ENCODE measurements at regions not wholly inside any gene's neighbourhood (a gene's known extent, or its start where the extent isn't known, plus 50 kb on each side); places are given as distances from the start of the nearest gene placed in this dataset.
"Not testable (repeated sequence)": the region's sequence is repeated elsewhere in the genome, so short reads cannot be mapped to it uniquely, and the experiment has no call there.

DNA sequence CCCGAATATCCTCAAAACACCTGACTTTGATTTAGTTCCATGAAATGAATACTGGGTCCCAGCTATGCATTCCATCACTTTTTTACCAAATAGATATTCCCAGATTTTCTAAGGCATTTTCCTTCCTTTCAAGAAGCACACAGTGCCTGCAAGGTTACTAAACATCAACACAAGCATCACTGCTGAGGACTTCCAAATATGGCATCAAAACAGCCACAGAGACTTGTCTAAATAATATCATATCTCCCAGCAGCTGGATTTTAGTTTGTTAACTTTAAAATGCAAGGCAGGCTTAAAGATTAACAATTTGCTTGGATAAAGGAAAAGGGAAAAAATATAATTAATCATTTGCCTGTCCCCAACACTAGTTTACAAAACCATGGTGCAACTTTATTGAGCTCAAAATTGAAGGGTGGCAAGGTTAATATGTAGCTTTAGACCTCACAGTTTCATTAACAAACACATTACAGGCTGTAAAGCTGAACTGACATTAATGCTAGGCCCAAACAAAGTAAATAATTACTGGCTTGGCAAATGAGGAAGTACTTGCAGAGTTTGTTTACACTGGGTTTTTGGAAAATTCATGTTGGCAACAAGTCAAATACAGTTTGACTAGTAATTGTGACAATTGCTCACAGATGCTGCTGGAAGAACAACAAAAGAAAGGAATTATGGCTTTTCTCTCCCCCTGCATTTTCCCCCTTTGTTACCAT lies 401.7 kb upstream of the CDIN1 start:
- no peak for DNase-seq (ENCODE audit: low read depth)

GRCh38 chr15:36178303-36178633 lies 401.2 kb upstream of the CDIN1 start:
- no peak for DNase-seq (ENCODE audit: low read depth)

GRCh38 chr15:36183201-36183600 lies 396.2 kb upstream of the CDIN1 start:
- no peak for DNase-seq (ENCODE audit: low read depth)

GRCh38 chr15:36185438-36185837 lies 394.0 kb upstream of the CDIN1 start:
- no peak for DNase-seq (ENCODE audit: low read depth)

DNA sequence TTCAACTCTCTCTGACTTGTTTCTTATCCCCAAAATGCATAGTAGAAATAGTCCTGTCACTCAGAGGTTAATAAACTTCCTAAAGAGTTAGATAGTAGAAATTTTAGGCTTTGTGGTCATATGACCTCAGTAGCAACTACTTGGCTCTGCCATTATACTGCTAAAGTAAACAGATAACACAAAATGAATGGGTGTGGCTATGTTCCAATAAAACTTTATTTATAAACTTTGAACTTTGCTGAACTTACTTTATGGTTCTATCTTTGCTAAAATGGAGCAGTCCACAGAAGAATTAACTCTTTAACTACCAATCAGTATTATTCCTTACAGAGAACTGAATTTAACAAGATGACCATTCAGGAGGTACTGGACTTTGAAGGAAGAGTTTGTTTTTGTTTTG lies 393.6 kb upstream of the CDIN1 start:
- DNase-seq (ENCODE audit: low read depth) = no peak

DNA sequence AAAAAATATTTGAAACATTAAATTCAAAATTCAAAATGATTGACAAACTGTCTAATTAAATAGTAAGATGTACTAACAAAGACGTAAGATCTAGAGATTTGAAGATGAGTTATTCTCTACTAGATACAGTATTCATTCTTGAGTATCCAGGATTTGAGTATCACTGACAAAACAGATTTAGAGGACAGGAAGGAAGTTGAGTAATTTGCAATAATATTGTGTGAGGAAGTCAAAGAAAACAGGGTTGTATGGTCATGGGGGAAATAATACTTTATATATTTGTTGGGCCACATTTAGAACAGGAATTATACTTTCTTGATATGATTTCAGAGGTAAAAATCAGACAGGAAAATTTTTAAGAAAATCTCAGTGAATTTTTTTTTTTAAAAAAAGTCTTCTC lies 393.1 kb upstream of the CDIN1 start:
- DNase-seq (ENCODE audit: low read depth) = no peak

GRCh38 chr15:36191459-36191858 lies 388.0 kb upstream of the CDIN1 start:
- no peak for DNase-seq (ENCODE audit: low read depth)

GRCh38 chr15:36195361-36196007 lies 383.9 kb upstream of the CDIN1 start:
- not testable (repeated sequence) for DNase-seq (ENCODE audit: low read depth)

DNA sequence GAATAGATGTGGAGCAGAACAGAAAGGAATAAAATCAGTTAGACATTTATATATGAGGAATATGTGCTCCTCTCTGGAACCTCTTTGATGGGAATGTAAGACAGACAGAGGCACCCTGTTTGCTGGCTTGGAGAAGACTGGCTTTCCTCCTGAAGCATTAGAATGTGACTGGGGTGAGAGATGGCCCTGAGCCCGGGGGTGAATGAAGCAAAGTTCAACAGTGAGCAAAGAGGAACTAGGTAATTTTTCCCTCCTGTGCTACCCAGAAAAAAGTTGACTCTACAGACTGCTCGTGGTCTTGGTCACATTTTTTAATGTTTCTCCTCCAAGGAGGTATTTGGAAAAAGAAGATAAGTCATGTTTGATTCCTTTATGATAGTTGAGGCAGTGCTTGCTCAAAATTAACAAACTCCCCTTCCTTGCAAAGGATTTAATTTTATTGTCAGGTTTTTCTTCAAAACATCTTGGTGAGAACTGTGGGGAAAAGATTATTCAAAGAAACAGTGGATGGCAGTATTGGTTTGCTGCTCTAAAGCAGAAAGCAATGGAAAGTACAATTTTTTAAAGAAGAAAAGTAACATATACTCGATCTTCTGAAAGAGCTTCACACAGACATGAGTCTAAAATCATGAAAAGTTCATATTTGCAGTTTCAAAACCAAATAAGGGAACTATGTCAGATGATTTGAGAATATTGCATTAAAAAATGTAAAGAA lies 370.4 kb upstream of the CDIN1 start:
- DNase-seq (ENCODE audit: low read depth) = no peak

- DNase-seq (ENCODE audit: low read depth) = no peak
Measured at GRCh38 chr15:36210426-36210825, 369.0 kb upstream of the CDIN1 start.

DNA sequence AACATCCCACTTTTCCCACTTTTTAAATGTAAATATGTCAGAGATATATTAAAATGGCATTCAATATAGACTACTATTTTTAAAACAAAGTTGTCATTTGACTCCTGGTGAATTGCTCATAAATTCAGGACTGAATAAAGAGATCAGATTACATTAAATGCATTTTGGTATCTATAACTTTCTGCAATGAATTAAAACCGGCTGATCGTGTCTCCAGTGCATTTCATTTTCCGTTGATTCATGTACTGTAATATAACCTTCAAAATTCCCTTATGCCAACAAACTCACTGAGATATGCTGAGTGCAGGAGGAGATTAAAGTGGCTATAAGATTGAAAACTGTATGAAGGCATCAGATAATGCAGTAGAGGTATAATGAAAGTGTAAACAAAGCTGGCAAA lies 361.1 kb upstream of the CDIN1 start:
- no peak for DNase-seq (ENCODE audit: low read depth)

DNA sequence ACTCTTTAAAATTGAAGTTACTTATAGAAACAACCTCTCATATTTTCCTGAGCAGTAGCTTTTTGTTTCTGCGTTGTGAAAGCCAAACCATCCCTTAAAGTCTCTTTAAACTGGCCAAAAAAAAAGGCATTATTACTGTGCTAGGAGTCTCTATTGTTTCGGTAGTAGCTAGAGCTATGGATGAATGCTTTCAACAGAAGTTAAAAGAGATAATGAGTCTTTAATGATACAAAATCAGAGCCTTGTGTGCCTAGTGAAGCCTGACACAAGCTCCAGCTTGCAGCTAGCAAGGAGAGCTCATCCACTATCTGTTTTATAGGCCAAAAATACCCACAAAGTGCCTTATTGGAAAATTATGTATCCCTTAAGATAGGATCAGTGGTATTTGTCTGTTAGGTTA lies 360.4 kb upstream of the CDIN1 start:
- DNase-seq (ENCODE audit: low read depth) = no peak

DNA sequence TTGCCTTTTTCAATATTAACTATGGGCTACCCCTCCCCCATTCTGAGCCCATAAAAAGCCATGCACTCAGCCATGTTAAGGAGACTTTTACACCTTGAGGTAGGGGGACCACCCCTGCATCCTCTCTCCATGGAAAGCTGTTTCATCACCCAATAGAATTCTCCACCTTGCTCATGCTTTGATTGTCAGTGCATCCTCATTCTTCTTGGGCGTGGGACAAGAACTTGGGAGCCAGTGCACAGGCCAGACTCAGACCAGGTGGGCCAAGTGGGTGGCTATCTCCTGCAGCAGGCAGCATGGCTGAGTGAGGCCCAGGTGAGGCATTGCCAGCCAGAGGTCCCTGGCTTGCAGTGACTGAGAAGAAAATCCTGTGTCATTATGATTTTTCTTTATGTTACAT lies 357.4 kb upstream of the CDIN1 start:
- DNase-seq (ENCODE audit: low read depth) = no peak

- no peak for DNase-seq (ENCODE audit: low read depth)
Measured at GRCh38 chr15:36230776-36231175, 348.6 kb upstream of the CDIN1 start.

DNA sequence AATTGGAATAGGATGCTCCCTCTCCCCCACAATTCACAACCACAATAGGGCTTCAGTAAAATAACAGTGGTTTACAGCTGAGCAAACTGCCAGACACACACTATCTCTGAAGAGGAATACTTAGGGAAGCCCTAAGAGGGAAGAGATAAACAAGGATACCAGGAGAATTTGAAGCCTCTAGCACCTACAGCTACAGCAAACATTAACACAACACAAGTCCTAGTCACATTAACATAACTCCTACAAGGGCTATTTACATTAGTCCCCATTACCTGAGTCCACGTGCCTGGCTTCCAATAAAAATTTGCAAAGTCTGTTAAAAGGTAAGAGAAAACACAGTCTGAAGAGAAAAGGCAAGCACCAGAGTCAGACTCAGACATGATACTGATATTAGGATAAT lies 346.9 kb upstream of the CDIN1 start:
- no peak for DNase-seq (ENCODE audit: low read depth)

GRCh38 chr15:36234743-36235142 lies 344.7 kb upstream of the CDIN1 start:
- no peak for DNase-seq (ENCODE audit: low read depth)

DNA sequence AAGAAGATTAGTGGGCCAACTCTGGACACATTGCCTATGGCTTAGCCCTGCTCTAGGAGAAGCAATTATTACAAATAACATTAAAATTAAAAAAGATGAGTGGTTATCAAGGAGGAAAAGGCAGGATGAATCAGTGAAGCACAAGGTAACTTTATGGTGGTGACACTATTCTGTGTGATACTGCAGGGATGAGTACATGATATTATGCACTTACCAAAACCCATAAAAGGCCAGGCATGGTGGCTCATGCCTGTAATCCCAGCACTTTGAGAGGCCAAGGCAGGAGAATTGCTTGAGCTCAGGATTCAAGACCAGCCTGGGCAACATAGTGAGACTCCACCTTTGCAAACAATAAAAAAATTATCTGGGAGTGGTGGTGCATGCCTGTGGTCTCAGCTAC lies 344.3 kb upstream of the CDIN1 start:
- no peak for DNase-seq (ENCODE audit: low read depth)

- DNase-seq (ENCODE audit: low read depth) = no peak
Measured at GRCh38 chr15:36239509-36239908, 339.9 kb upstream of the CDIN1 start.

DNA sequence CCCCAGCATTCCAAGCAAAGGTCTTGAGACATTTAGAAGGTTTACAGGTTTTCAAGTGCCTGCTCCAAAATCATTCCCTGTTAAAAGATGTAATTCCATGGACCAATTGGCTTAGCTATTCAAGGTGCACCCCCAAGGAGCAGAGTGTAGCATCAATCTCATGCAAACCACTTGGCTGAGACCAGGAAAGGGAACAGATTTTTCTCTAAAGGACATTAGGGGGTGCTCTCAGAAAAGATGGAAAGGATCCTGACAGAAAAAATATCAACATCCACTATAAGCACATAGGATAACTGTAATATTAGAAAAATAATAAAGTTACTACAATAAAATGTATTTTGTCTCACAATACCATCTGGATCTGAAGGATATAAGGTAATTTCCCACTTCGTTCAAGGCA lies 328.0 kb upstream of the CDIN1 start:
- no peak for DNase-seq (ENCODE audit: low read depth)

- DNase-seq (ENCODE audit: low read depth) = no peak
Measured at GRCh38 chr15:36252146-36252711, 327.2 kb upstream of the CDIN1 start.

GRCh38 chr15:36254426-36254825 lies 325.0 kb upstream of the CDIN1 start:
- no peak for DNase-seq (ENCODE audit: low read depth)

DNA sequence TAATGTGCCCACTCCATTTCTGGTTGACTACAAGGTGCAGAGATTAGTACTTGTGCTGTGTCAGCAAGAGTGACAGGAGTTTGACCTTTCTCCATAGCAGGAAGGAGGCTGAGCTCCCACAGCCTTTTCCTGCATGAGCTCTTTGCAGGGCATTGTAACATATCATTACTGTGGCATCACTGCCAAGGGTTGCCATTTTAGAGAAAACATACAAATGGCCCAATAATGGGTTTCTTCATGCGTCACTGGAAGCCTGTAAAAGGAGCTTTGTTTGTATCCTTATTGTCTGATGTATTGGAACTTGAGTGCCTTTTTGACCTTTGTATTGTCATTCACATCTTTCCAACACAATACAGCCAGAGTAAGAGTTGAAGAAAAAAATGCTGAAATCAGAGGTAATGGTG lies 323.0 kb upstream of the CDIN1 start:
- DNase-seq (ENCODE audit: low read depth) = no peak

GRCh38 chr15:36263666-36264065 lies 315.8 kb upstream of the CDIN1 start:
- DNase-seq (ENCODE audit: low read depth) = no peak

Data from HS-27A (cell line).